ENCODE measurements at regions not wholly inside any gene's neighbourhood (a gene's known extent, or its start where the extent isn't known, plus 50 kb on each side); places are given as distances from the start of the nearest gene placed in this dataset.
"Not testable (repeated sequence)": the region's sequence is repeated elsewhere in the genome, so short reads cannot be mapped to it uniquely, and the experiment has no call there.

- TF ChIP-seq CTCF, POLR2A (IDR thresholded peaks at IDR 0.05): not testable (repeated sequence)
These were observed 138.4 kb upstream of the DUSP22 start for GRCh38 chr6:153867-154266.

Measured in lower leg skin (tissue), 3 donors.